HG03039 (cell line): ENCODE measurements at regions not wholly inside any gene's neighbourhood (a gene's known extent, or its start where the extent isn't known, plus 50 kb on each side); places are given as distances from the start of the nearest gene placed in this dataset.

Experiments used
- ATAC-seq: cut with Tn5 transposase; IDR thresholded peaks from one replicate; pipeline ENCODE4 v1.9.1; 2021; ENCODE audit warnings: mild to moderate bottlenecking, moderate library complexity; ENCODE audit not compliant: unreplicated experiment

GRCh38 chr10:60669501-60669900 is 108.8 kb upstream of the CDK1 start:
- no peak for ATAC-seq

GRCh38 chr10:60666221-60666620 is 112.1 kb upstream of the CDK1 start:
- ATAC-seq: no peak

GRCh38 chr10:60664859-60665258 is 113.4 kb upstream of the CDK1 start:
- no peak for ATAC-seq

GRCh38 chr10:60663850-60664249 is 114.4 kb upstream of the CDK1 start:
- ATAC-seq: no peak

- ATAC-seq: no peak
Observed at GRCh38 chr10:60662917-60663614, 115.2 kb upstream of the CDK1 start.

- no peak for ATAC-seq
Observed at GRCh38 chr10:60661637-60662036, 116.6 kb upstream of the CDK1 start.

- ATAC-seq: no peak
Observed at GRCh38 chr10:60660625-60661024, 117.7 kb upstream of the CDK1 start.

GRCh38 chr10:60654813-60655464 is 123.3 kb upstream of the CDK1 start:
- ATAC-seq: no peak

GRCh38 chr10:60652628-60653027 is 125.7 kb upstream of the CDK1 start:
- ATAC-seq: peak; percentile 75

GRCh38 chr10:60650378-60650800 is 127.9 kb upstream of the CDK1 start:
- no peak for ATAC-seq

GRCh38 chr10:60649485-60650377 is 128.5 kb upstream of the CDK1 start:
- no peak for ATAC-seq

GRCh38 chr10:60648761-60649160 is 129.5 kb upstream of the CDK1 start:
- ATAC-seq: no peak

GRCh38 chr10:60646966-60647796 is 131.1 kb upstream of the CDK1 start:
- peak; percentile 49 for ATAC-seq

- no peak for ATAC-seq
Observed at GRCh38 chr10:60645980-60646379, 132.3 kb upstream of the CDK1 start.

- ATAC-seq: no peak
Observed at GRCh38 chr10:60644436-60645130, 133.7 kb upstream of the CDK1 start.

GRCh38 chr10:60643874-60644273 is 134.4 kb upstream of the CDK1 start:
- ATAC-seq: no peak

- no peak for ATAC-seq
Observed at GRCh38 chr10:60629332-60629731, 148.9 kb upstream of the CDK1 start.

GRCh38 chr10:60627778-60628748 is 150.2 kb upstream of the CDK1 start:
- ATAC-seq: no peak

- no peak for ATAC-seq
Observed at GRCh38 chr10:60626037-60626436, 152.2 kb upstream of the CDK1 start.
